ENCODE measurements at regions not wholly inside any gene's neighbourhood (a gene's known extent, or its start where the extent isn't known, plus 50 kb on each side); places are given as distances from the start of the nearest gene placed in this dataset.
"Not testable (repeated sequence)": the region's sequence is repeated elsewhere in the genome, so short reads cannot be mapped to it uniquely, and the experiment has no call there.

DNA sequence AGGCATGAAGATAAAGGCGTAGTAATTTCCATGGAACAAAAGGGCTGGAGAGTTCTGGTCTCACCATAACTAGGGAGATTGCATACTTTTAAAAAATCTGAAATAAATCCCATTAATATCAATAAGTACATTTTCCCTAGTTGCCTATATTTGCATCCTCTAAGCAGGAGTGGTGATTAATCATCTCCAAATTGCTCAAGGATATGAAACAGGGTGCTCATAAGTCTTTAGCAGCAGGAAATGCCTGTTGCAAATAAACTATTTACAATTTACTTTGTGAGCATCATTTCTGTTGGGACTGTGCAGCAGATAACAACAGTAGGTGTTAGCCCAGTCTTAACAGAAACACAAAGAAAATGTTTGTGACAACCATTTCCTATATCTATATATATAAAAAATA, 92.4 kb upstream of the TMEM178A start:
- Mint-ChIP-seq H3K27me3 (no peaks in the 10 kb centered on the region), H3K4me3 (no peak overlapping the region), H3K36me3 (ENCODE audit: low read depth) (no peaks in the 10 kb centered on the region), H3K9me3 (peaks cover 3% of the 10 kb centered on the region), H3K4me1 (ENCODE audit: low read depth) (no peaks in the 10 kb centered on the region), H3K27ac (no peak overlapping the region)
- ChIA-PET CTCF (no interaction called here), POLR2A (no interaction called here)
- no peak for DNase-seq
- ATAC-seq = no peak
- TF ChIP-seq, protein P1, sequence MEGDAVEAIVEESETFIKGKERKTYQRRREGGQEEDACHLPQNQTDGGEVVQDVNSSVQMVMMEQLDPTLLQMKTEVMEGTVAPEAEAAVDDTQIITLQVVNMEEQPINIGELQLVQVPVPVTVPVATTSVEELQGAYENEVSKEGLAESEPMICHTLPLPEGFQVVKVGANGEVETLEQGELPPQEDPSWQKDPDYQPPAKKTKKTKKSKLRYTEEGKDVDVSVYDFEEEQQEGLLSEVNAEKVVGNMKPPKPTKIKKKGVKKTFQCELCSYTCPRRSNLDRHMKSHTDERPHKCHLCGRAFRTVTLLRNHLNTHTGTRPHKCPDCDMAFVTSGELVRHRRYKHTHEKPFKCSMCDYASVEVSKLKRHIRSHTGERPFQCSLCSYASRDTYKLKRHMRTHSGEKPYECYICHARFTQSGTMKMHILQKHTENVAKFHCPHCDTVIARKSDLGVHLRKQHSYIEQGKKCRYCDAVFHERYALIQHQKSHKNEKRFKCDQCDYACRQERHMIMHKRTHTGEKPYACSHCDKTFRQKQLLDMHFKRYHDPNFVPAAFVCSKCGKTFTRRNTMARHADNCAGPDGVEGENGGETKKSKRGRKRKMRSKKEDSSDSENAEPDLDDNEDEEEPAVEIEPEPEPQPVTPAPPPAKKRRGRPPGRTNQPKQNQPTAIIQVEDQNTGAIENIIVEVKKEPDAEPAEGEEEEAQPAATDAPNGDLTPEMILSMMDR (IDR thresholded peaks at IDR 0.05) = no peak
- intact Hi-C loops (cut with micrococcal nuclease) = no loop called here

DNA sequence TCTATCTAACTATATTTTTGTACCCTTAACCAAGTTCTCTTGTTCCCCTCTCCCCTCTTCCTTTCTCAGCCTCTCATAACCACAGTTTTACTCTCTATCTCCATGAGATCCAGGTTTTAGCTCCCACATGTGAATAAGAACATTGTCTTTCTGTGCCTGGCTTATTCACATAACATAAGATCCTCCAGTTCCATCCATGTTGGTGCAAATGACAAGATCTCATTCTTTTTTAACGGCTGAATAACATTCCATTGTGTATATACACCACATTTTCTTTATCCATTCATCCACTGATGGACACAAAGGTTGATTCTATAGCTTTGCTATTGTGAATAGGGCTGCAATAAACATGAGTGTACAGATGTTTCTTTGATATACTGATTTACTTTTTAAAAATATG, 83.9 kb upstream of the TMEM178A start:
- no peaks in the 10 kb centered on the region for H3K36me3 Mint-ChIP-seq (ENCODE audit: low read depth)
- CTCF ChIA-PET = interaction anchor here (1.4 kb wide), 1 partner anchor 115 kb away, joined by 3 read pairs; no protein-coding TSS in a partner anchor
- no peak overlapping the region for H3K4me3 Mint-ChIP-seq
- H3K27ac Mint-ChIP-seq = no peak overlapping the region
- ATAC-seq (no peak), DNase-seq (no peak)
- H3K4me1 Mint-ChIP-seq (ENCODE audit: low read depth) = no peaks in the 10 kb centered on the region
- TF ChIP-seq, protein P1 (IDR thresholded peaks at IDR 0.05) = no peak
- intact Hi-C loops (cut with micrococcal nuclease) = no loop called here
- H3K9me3 Mint-ChIP-seq = peaks cover 16% of the 10 kb centered on the region
- H3K27me3 Mint-ChIP-seq = no peaks in the 10 kb centered on the region
- POLR2A ChIA-PET = no interaction called here

DNA sequence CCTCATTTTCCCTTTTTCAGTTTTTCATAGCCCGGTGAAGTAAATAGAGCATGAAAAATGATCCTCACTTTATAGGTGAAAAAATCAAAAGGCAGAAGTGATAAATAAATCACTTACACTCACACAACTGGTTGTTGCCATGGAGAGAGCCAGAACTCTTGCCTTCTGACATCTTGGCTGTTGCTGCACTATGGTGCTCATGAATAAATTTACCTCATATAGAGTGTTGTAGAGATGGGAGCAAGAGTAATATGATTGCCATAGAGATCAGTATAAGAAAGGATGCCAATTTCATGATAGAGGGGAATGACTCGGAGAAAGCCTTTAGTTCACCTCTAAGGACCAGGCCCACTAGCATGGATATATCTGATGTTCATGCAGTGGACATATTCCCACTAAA, 82.5 kb upstream of the TMEM178A start:
- CTCF ChIA-PET = no interaction called here
- Mint-ChIP-seq H3K36me3 (ENCODE audit: low read depth) (no peaks in the 10 kb centered on the region), H3K4me1 (ENCODE audit: low read depth) (no peaks in the 10 kb centered on the region), H3K4me3 (no peak overlapping the region), H3K27ac (no peak overlapping the region), H3K27me3 (no peaks in the 10 kb centered on the region), H3K9me3 (peaks cover 13% of the 10 kb centered on the region)
- POLR2A ChIA-PET = no interaction called here
- ATAC-seq (no peak), DNase-seq (no peak)
- intact Hi-C loops (cut with micrococcal nuclease) = no loop called here
- TF ChIP-seq, protein P1 (IDR thresholded peaks at IDR 0.05) = no peak

DNA sequence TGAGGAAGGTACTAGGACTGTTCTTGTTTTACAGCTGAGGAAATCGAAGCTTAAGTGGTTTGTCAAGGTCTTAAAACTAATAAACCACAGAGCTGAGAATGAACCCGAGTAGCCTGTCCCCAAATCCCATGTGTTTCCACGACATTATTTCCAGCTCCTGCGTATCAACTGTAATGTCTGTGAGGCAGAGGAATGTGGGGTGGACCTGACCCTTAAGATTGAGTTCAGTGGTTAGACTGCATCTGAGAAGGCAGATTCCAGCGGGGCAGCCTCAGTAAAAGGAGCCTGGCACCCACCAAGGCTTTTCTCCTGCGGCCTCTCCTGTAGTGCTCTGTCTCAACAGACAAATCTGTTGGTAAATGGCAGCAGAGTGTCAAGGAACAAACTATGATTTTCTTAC, 81.9 kb upstream of the TMEM178A start:
- no peaks in the 10 kb centered on the region for H3K4me1 Mint-ChIP-seq (ENCODE audit: low read depth)
- CTCF ChIA-PET = no interaction called here
- H3K36me3 Mint-ChIP-seq (ENCODE audit: low read depth) = no peaks in the 10 kb centered on the region
- no peak overlapping the region for H3K27ac Mint-ChIP-seq
- POLR2A ChIA-PET = no interaction called here
- no peaks in the 10 kb centered on the region for H3K27me3 Mint-ChIP-seq
- TF ChIP-seq, protein P1 (IDR thresholded peaks at IDR 0.05) = no peak
- peaks cover 11% of the 10 kb centered on the region for H3K9me3 Mint-ChIP-seq
- no peak for ATAC-seq
- no peak for DNase-seq
- H3K4me3 Mint-ChIP-seq = no peak overlapping the region
- intact Hi-C loops (cut with micrococcal nuclease) = no loop called here

DNA sequence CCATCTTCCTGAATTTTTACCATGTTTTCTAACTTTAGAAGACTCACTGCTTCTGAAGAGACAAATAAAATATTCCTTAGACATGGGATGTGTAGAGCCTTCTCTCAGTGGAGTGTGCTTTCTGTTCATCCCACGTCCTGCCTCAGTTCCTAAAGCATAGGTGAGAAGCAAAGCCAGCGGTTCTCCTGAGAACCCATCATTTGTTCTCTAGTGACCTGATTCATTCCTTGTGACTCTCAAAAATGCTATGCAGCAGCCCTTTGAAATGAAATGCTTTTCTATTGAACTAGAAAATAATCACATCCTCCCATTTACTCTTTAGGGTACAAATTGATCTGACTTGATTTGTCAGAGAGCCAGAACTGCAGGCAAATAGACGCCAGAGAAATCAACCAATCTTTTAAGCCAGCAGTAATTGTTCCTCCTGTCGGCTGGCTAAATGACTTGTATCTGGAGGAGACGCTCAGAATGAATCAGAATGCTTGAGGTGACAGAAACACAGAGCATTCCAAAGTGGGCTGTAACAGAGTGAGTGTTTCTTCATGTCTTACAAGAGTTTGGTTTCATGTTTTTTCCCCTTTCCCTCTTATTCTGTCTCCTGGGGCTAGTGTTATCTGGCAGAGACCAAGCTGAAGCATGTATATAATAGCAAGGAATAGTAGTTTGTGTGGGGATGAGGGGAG, 81.3 kb upstream of the TMEM178A start:
- H3K4me1 Mint-ChIP-seq (ENCODE audit: low read depth) = no peaks in the 10 kb centered on the region
- no peak overlapping the region for H3K4me3 Mint-ChIP-seq
- CTCF ChIA-PET = no interaction called here
- no peak overlapping the region for H3K27ac Mint-ChIP-seq
- ATAC-seq (no peak), DNase-seq (no peak)
- H3K27me3 Mint-ChIP-seq = no peaks in the 10 kb centered on the region
- peaks cover 10% of the 10 kb centered on the region for H3K9me3 Mint-ChIP-seq
- H3K36me3 Mint-ChIP-seq (ENCODE audit: low read depth) = no peaks in the 10 kb centered on the region
- TF ChIP-seq, protein P1 (IDR thresholded peaks at IDR 0.05) = no peak
- POLR2A ChIA-PET = no interaction called here
- intact Hi-C loops (cut with micrococcal nuclease) = no loop called here

DNA sequence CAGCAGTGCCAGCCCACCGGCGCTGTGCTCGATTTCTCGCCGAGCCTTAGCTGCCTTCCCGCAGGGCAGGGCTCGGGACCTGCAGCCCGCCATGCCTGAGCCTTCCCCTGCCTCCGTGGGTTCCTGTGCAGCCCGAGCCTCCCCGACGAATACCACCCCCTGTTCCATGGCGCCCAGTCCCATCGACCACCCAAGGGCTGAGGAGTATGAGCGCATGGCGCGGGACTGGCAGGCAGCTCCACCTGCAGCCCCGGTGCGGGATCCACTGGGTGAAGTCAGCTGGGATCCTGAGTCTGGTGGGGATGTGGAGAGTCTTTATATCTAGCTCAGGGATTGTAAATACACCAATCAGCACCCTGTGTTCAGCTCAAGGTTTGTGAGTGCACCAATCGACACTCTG, 80.2 kb upstream of the TMEM178A start:
- DNase-seq; intact Hi-C loops (cut with micrococcal nuclease); H3K36me3 Mint-ChIP-seq (ENCODE audit: low read depth); CTCF ChIA-PET; H3K4me3 Mint-ChIP-seq; H3K9me3 Mint-ChIP-seq; H3K27me3 Mint-ChIP-seq; H3K4me1 Mint-ChIP-seq (ENCODE audit: low read depth); ATAC-seq; H3K27ac Mint-ChIP-seq; POLR2A ChIA-PET: not testable (repeated sequence)
